CMK (cell line): ENCODE measurements at regions not wholly inside any gene's neighbourhood (a gene's known extent, or its start where the extent isn't known, plus 50 kb on each side); places are given as distances from the start of the nearest gene placed in this dataset.

Experiments used
- DNase-seq: peaks from one replicate; pipeline ENCODE4 v3.0.0-alpha.2; 2010; ENCODE audit warnings: low read depth

- DNase-seq = no peak
Measured at GRCh38 chr7:46440186-46440585, 519.1 kb upstream of the IGFBP3 start.

- no peak for DNase-seq
Measured at GRCh38 chr7:46432708-46433107, 511.6 kb upstream of the IGFBP3 start.

GRCh38 chr7:46428295-46428694 lies 507.2 kb upstream of the IGFBP3 start:
- no peak for DNase-seq

GRCh38 chr7:46424934-46425333 lies 503.9 kb upstream of the IGFBP3 start:
- no peak for DNase-seq

GRCh38 chr7:46421441-46422230 lies 500.6 kb upstream of the IGFBP3 start:
- DNase-seq = no peak

- DNase-seq = no peak
Measured at GRCh38 chr7:46414946-46415345, 493.9 kb upstream of the IGFBP3 start.

GRCh38 chr7:46411236-46411635 lies 490.2 kb upstream of the IGFBP3 start:
- DNase-seq = no peak

GRCh38 chr7:46407125-46407524 lies 486.1 kb upstream of the IGFBP3 start:
- no peak for DNase-seq

- no peak for DNase-seq
Measured at GRCh38 chr7:46397591-46397990, 476.5 kb upstream of the IGFBP3 start.

- DNase-seq = no peak
Measured at GRCh38 chr7:46396481-46396880, 475.4 kb upstream of the IGFBP3 start.

- DNase-seq = no peak
Measured at GRCh38 chr7:46393142-46393541, 472.1 kb upstream of the IGFBP3 start.

GRCh38 chr7:46391231-46392201 lies 470.4 kb upstream of the IGFBP3 start:
- no peak for DNase-seq

GRCh38 chr7:46390042-46390441 lies 469.0 kb upstream of the IGFBP3 start:
- DNase-seq = no peak

GRCh38 chr7:46389146-46389545 lies 468.1 kb upstream of the IGFBP3 start:
- DNase-seq = no peak

- no peak for DNase-seq
Measured at GRCh38 chr7:46387646-46388045, 466.6 kb upstream of the IGFBP3 start.

GRCh38 chr7:46386428-46387399 lies 465.6 kb upstream of the IGFBP3 start:
- no peak for DNase-seq

GRCh38 chr7:46385662-46386309 lies 464.7 kb upstream of the IGFBP3 start:
- DNase-seq = no peak

- no peak for DNase-seq
Measured at GRCh38 chr7:46383605-46384004, 462.5 kb upstream of the IGFBP3 start.

GRCh38 chr7:46369933-46370654 lies 449.0 kb upstream of the IGFBP3 start:
- DNase-seq = no peak

GRCh38 chr7:46368871-46369270 lies 447.8 kb upstream of the IGFBP3 start:
- no peak for DNase-seq

- no peak for DNase-seq
Measured at GRCh38 chr7:46366526-46366925, 445.5 kb upstream of the IGFBP3 start.
